IPS-NIHi11 (cell line): ENCODE measurements at regions not wholly inside any gene's neighbourhood (a gene's known extent, or its start where the extent isn't known, plus 50 kb on each side); places are given as distances from the start of the nearest gene placed in this dataset.

Experiments
- DNase-seq: peaks from one replicate; pipeline ENCODE4 v3.0.0; 2012; ENCODE audit warnings: mixed read lengths, low spot score

DNA sequence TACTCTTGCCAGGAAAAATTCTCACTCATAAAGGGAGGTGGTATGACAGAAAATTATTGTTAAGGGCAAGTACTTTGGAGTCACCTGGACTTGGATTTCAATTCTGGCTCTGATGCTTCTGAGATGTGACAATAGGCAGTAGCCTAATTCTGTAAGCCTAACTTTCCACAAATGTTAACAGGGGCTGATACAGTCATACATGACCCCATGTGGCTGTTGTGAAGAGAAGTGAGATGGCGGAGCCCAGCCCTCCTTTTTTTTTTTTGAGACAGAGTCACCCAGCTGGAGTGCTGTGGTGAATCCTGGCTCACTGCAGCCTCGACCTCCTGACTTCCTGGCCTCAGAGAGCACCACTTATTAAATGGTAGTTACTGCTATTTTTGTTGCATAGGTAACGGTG is 54.4 kb upstream of the IRF2 start:
- DNase-seq: no peak

DNA sequence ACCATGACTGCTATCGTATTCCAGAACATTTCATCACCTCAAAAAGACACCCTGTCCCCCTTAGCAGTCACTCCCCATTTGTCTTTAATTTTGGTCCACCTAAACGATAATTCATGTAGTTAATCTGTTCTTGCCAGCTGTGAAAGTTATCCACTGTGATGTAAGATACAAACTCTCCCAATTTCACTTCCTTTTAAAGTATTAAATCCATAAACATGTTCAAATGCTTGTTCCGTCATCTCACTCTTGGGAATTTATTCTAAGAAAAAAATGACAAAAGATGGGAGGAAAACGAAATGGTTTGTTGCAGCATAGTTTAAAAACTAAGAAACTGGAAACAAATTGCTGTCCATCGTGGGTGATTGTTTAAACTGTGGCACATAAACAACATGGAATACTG is 53.7 kb upstream of the IRF2 start:
- DNase-seq: no peak

DNA sequence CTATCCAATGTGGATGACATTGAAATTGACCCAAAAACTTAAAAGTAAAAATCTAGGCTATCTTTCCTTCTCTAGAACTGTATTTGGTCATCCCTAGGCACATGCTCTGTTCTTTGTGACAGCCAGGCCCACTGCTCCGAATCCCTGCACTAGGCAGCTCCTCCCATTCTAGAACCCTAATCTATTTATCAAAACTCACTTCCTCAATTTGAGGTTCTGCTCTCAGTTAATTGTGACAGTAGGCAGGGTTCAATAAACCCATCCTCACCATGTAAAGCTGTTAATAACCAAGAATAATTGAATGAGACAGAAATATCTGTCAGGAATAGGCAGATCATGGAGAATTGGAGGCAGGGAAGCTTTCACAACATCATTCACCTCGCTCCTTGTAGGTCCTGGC is 51.9 kb upstream of the IRF2 start:
- DNase-seq: no peak
